Endothelial cell of umbilical vein (primary cell): ENCODE measurements at regions not wholly inside any gene's neighbourhood (a gene's known extent, or its start where the extent isn't known, plus 50 kb on each side); places are given as distances from the start of the nearest gene placed in this dataset.

Experiments used
- BruUV-seq: library from RNA; stranded (reverse); fragments of 400-500 nt; replicated peaks from 2 replicates; lab custom pipeline; 2021; lab: Mats Ljungman, UMichigan
- CTCF ChIA-PET: fragments of 300-600, 350-600 bp; sonication (Branson Sonifier 250); formaldehyde crosslinking; loops from one replicate; lab custom pipeline; 2021; ENCODE audit warnings: antibody characterized with exemption, inconsistent platforms; lab: Charles Lee
- POLR2A ChIA-PET: fragments of 300-600, 350-600 bp; sonication (Branson Sonifier 250); formaldehyde crosslinking; loops from one replicate; lab custom pipeline; 2021; ENCODE audit warnings: antibody characterized with exemption, inconsistent platforms; lab: Charles Lee
- DNase-seq: peaks from one replicate; pipeline ENCODE4 v3.0.0-alpha.2; 2011; ENCODE audit warnings: low read depth, low spot score
- FAIRE-seq: peaks from 2 replicates; lab custom pipeline; 2011; peaks lifted over from hg19 to GRCh38; lab: Jason Lieb, UNC
- H2AFZ ChIP-seq: 2 replicates; pipeline ENCODE4 v1.6.0; 2012; ENCODE audit warnings: low read depth, low read length, control low read depth, inconsistent platforms
- H3K27ac ChIP-seq: 2 replicates; pipeline ENCODE4 v1.5.1; 2011; ENCODE audit warnings: low read depth, mild to moderate bottlenecking, control low read depth, low read length, moderate library complexity; ENCODE audit not compliant: insufficient read depth
- H3K27me3 ChIP-seq, 2 experiments: 2 replicates each; pipeline versions ENCODE4 v1.6.0 to v1.6.1; 2011; ENCODE audit warnings: low read length in 2 of 2, mixed read lengths in 1 of 2; ENCODE audit not compliant: control insufficient read depth in 2 of 2, insufficient read depth in 2 of 2
- H3K36me3 ChIP-seq, 2 experiments: 2 replicates in 1 of 2; 3 replicates in 1 of 2; pipeline ENCODE4 v1.5.1; 2011; ENCODE audit warnings: low read length in 2 of 2, mild to moderate bottlenecking in 1 of 2, moderate library complexity in 1 of 2; ENCODE audit not compliant: control insufficient read depth in 2 of 2, insufficient read depth in 2 of 2; ENCODE audit errors: extremely low read depth in 1 of 2
- H3K4me1 ChIP-seq: 3 replicates; pipeline ENCODE4 v1.5.1; 2011; ENCODE audit warnings: mild to moderate bottlenecking, low read length; ENCODE audit not compliant: control insufficient read depth, insufficient read depth; ENCODE audit errors: extremely low read depth
- H3K4me2 ChIP-seq: 2 replicates; pipeline ENCODE4 v1.6.1; 2011; ENCODE audit warnings: low read length, control low read depth, mixed read lengths; ENCODE audit not compliant: insufficient read depth
- H3K4me3 ChIP-seq, 3 experiments: fragments of 200-600 bp in 1 of 3; sonication (generic), shearing (Covaris generic) in 1 of 3; replicated peaks in 1 of 3; 2 replicates each; pipeline ENCODE4 v1.5.1; 2011 to 2016; ENCODE audit warnings: control low read depth in 3 of 3, low read length in 3 of 3, mild to moderate bottlenecking in 2 of 3, inconsistent platforms in 1 of 3, low read depth in 1 of 3, moderate library complexity in 1 of 3; ENCODE audit not compliant: insufficient read depth in 1 of 3
- H3K79me2 ChIP-seq: 2 replicates; pipeline ENCODE4 v1.6.0; 2012; ENCODE audit warnings: low read length, inconsistent platforms; ENCODE audit not compliant: control insufficient read depth, insufficient read depth
- H3K9ac ChIP-seq: replicated peaks from 2 replicates; pipeline ENCODE3; 2011; ENCODE audit warnings: low read length, control low read depth; ENCODE audit not compliant: insufficient read depth; ENCODE audit errors: extremely low read depth
- H3K9me1 ChIP-seq: replicated peaks from 3 replicates; pipeline ENCODE4 v1.6.0; 2011; ENCODE audit warnings: mild to moderate bottlenecking, low read length; ENCODE audit not compliant: control insufficient read depth, insufficient read depth; ENCODE audit errors: extremely low read depth
- H3K9me3 ChIP-seq: replicated peaks from 2 replicates; pipeline ENCODE4 v1.5.1; 2012; ENCODE audit warnings: low read length, inconsistent platforms; ENCODE audit not compliant: control insufficient read depth, insufficient read depth
- H4K20me1 ChIP-seq: replicated peaks from 2 replicates; pipeline ENCODE3; 2011; ENCODE audit warnings: mild to moderate bottlenecking, low read length; ENCODE audit not compliant: control insufficient read depth, insufficient read depth; ENCODE audit errors: extremely low read depth
- EZH2 ChIP-seq: IDR thresholded peaks from 2 replicates; pipeline ENCODE4 v1.6.1; 2012; ENCODE audit warnings: borderline replicate concordance, low read depth, mild to moderate bottlenecking, moderate library complexity, low read length, inconsistent platforms; ENCODE audit not compliant: severe bottlenecking
- GATA2 ChIP-seq: IDR thresholded peaks from 2 replicates; pipeline ENCODE4 v1.7.0; 2011; ENCODE audit warnings: low read depth, mild to moderate bottlenecking, moderate library complexity, mixed read lengths, low read length; ENCODE audit not compliant: insufficient read length, insufficient read depth
- JUN ChIP-seq: IDR thresholded peaks from 2 replicates; pipeline ENCODE4 v1.6.1; 2011; ENCODE audit warnings: borderline replicate concordance, low read depth; ENCODE audit not compliant: insufficient read length, insufficient read depth
- POLR2AphosphoS5 ChIP-seq: IDR thresholded peaks from 2 replicates; pipeline ENCODE4 v1.6.1; 2012; ENCODE audit warnings: low read depth, mild to moderate bottlenecking, control low read depth, low read length, moderate library complexity; ENCODE audit not compliant: insufficient read depth
- dilution Hi-C: fragments of 300-500 bp; cut with MboI; formaldehyde crosslinking; loops from one replicate; pipeline ENCODE4 v1.15.0; 2019; ENCODE audit warnings: low sequenced_read_pairs; ENCODE audit not compliant: extremely low pct_ligation_motif_present
- intact Hi-C: fragments of 100-400 bp; cut with micrococcal nuclease; formaldehyde crosslinking; loops from one replicate; pipeline ENCODE4 v1.10.0; 2022
- TF ChIP-seq, protein P1 (sequence below), 2 donors: IDR thresholded peaks; 1 replicate in 1 of 2; 2 replicates in 1 of 2; pipeline ENCODE4 v1.5.1; 2011; ENCODE audit warnings: low read length in 2 of 2, mild to moderate bottlenecking in 2 of 2, moderate library complexity in 2 of 2, control low read depth in 1 of 2, inconsistent platforms in 1 of 2, low read depth in 1 of 2; ENCODE audit not compliant: insufficient read depth in 1 of 2; ENCODE audit errors: extremely low read depth in 1 of 2

DNA sequence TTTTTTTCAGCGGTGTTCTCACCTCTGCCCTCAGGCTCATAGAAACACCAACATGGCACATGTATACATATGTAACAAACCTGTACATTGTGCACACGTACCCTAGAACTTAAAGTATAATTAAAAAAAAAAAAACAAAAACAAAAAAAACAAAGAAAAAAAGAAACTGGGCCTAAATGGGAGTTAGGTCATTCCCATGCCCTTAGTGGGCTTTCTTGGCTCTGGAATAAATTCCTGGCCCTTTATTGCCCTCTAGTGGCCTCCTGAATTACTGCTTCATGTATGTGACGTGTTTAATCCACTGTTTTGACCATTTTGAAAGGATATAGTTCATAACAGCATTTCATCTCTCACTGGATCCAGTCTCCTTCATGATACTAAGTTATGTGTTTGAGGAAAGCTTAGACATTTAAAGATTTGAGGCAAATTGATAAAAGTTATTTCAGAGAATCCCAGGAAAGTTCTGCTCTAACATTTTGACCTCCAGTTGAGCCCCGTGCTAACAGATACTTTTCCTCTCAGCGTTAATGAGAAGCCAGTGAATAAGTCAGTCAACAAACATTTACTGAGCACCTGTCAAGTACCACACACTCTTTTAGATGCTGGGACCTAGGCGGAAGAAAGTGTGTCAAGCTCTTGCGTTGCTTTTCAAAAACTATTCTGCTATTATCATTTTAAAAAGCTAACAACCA lies 54.7 kb upstream of the SYPL1 start:
- no TSS peak for BruUV-seq
- Histone ChIP-seq H4K20me1 (no peaks in the 10 kb centered on the region), H3K27ac (no peak overlapping the region), H2AFZ (peak overlapping the region; percentile 46), H3K27me3 (no peaks in the 10 kb centered on the region), H3K4me2 (no peak overlapping the region), H3K9ac (no peak overlapping the region), H3K4me3 (no peak overlapping the region), H3K36me3 (no peaks in the 10 kb centered on the region), H3K79me2 (no peaks in the 10 kb centered on the region), H3K4me1 (no peaks in the 10 kb centered on the region), H3K9me1 (no peaks in the 10 kb centered on the region), H3K9me3 (no peaks in the 10 kb centered on the region)
- intact Hi-C loops (loop anchor here (1.0 kb wide), 2 partner anchors 109 to 514 kb away; no protein-coding TSS in a partner anchor), dilution Hi-C loops (loop anchor here (25.0 kb wide), 1 partner anchor 104 kb away; no protein-coding TSS in a partner anchor)
- peak; percentile 87 for FAIRE-seq
- ChIA-PET POLR2A (no interaction called here), CTCF (interaction anchor here (0.6 to 2.3 kb wide), 16 partner anchors 10 to 424 kb away, joined by 3 to 9 read pairs (median 4); no protein-coding TSS in a partner anchor)
- TF ChIP-seq POLR2AphosphoS5 (no peak), EZH2 (no peak), JUN (no peak), GATA2 (no peak)
- TF ChIP-seq, protein P1, sequence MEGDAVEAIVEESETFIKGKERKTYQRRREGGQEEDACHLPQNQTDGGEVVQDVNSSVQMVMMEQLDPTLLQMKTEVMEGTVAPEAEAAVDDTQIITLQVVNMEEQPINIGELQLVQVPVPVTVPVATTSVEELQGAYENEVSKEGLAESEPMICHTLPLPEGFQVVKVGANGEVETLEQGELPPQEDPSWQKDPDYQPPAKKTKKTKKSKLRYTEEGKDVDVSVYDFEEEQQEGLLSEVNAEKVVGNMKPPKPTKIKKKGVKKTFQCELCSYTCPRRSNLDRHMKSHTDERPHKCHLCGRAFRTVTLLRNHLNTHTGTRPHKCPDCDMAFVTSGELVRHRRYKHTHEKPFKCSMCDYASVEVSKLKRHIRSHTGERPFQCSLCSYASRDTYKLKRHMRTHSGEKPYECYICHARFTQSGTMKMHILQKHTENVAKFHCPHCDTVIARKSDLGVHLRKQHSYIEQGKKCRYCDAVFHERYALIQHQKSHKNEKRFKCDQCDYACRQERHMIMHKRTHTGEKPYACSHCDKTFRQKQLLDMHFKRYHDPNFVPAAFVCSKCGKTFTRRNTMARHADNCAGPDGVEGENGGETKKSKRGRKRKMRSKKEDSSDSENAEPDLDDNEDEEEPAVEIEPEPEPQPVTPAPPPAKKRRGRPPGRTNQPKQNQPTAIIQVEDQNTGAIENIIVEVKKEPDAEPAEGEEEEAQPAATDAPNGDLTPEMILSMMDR (IDR thresholded peaks at IDR 0.05; ENCODE audit: extremely low read depth in 1 of 2, insufficient read depth in 1 of 2, low read depth in 1 of 2, low read length in 2 of 2) = peak; percentile 63 to 70
- peak; percentile 69 for DNase-seq
